GM18507 (cell line): ENCODE measurements at regions not wholly inside any gene's neighbourhood (a gene's known extent, or its start where the extent isn't known, plus 50 kb on each side); places are given as distances from the start of the nearest gene placed in this dataset.
"Not testable (repeated sequence)": the region's sequence is repeated elsewhere in the genome, so short reads cannot be mapped to it uniquely, and the experiment has no call there.

Experiments
- DNase-seq: peaks from one replicate; pipeline ENCODE4 v3.0.0; 2011; ENCODE audit warnings: low read depth; ENCODE audit not compliant: insufficient read length; ENCODE audit errors: extremely low spot score
- FAIRE-seq: peaks from 2 replicates; lab custom pipeline; 2011; peaks lifted over from hg19 to GRCh38; lab: Jason Lieb, UNC

- FAIRE-seq (peak; percentile 94), DNase-seq (peak; percentile 20)
Observed at GRCh38 chr7:3094701-3095445, 51.2 kb upstream of the CARD11 start.

GRCh38 chr7:3097734-3098133 is 54.1 kb upstream of the CARD11 start:
- no peak for FAIRE-seq

GRCh38 chr7:3102159-3102558 is 58.5 kb upstream of the CARD11 start:
- no peak for FAIRE-seq
- no peak for DNase-seq

More at GRCh38 chr7:3097734-3098133, 54.1 kb upstream of the CARD11 start:
- DNase-seq = no peak

- DNase-seq (no peak), FAIRE-seq (no peak)
Observed at GRCh38 chr7:3103614-3104398, 60.1 kb upstream of the CARD11 start.

GRCh38 chr7:3105856-3106255 is 62.2 kb upstream of the CARD11 start:
- FAIRE-seq (no peak), DNase-seq (no peak)

- FAIRE-seq (no peak), DNase-seq (no peak)
Observed at GRCh38 chr7:3106361-3106826, 62.7 kb upstream of the CARD11 start.

GRCh38 chr7:3107228-3107763 is 63.6 kb upstream of the CARD11 start:
- no peak for DNase-seq
- no peak for FAIRE-seq

- DNase-seq = no peak
Observed at GRCh38 chr7:3107889-3108570, 64.4 kb upstream of the CARD11 start.

GRCh38 chr7:3109311-3109915 is 65.7 kb upstream of the CARD11 start:
- DNase-seq = no peak
- FAIRE-seq = no peak

More at GRCh38 chr7:3107889-3108570, 64.4 kb upstream of the CARD11 start:
- FAIRE-seq = no peak

- DNase-seq = no peak
- no peak for FAIRE-seq
Observed at GRCh38 chr7:3112479-3113134, 68.9 kb upstream of the CARD11 start.

- no peak for FAIRE-seq
Observed at GRCh38 chr7:3114917-3115316, 71.2 kb upstream of the CARD11 start.

GRCh38 chr7:3117081-3117480 is 73.4 kb upstream of the CARD11 start:
- FAIRE-seq (no peak), DNase-seq (no peak)

More at GRCh38 chr7:3114917-3115316, 71.2 kb upstream of the CARD11 start:
- DNase-seq = no peak

- no peak for FAIRE-seq
- DNase-seq = no peak
Observed at GRCh38 chr7:3117488-3118231, 74.0 kb upstream of the CARD11 start.

GRCh38 chr7:3119352-3119927 is 75.8 kb upstream of the CARD11 start:
- DNase-seq, FAIRE-seq: not testable (repeated sequence)

- DNase-seq = no peak
- FAIRE-seq = no peak
Observed at GRCh38 chr7:3119963-3120362, 76.3 kb upstream of the CARD11 start.

GRCh38 chr7:3120513-3120912 is 76.8 kb upstream of the CARD11 start:
- FAIRE-seq = no peak
- DNase-seq = no peak

- FAIRE-seq (no peak), DNase-seq (no peak)
Observed at GRCh38 chr7:3128857-3129490, 85.3 kb upstream of the CARD11 start.
